ENCODE measurements at regions not wholly inside any gene's neighbourhood (a gene's known extent, or its start where the extent isn't known, plus 50 kb on each side); places are given as distances from the start of the nearest gene placed in this dataset.

DNA sequence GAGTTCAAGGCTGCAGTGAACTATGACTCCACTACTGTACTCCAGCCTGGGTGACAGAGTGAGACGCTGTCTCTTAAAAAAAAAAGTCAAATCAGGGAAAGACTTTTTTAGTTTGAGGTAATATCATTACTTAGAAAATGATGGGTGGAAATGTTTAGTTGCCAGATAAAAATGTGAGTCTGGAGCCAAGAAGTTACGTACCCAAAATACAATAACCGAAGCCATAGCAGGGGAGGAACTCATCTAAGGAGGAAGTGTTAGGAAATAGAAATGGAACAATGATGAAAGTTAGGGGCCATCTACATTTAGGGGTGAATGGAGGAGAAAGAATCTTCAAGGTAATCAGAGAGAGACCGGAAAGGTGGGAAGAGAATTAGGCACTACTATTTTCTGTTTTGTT is 98.8 kb downstream of the DACT1 start:
- Histone ChIP-seq H4K91ac (ENCODE audit: insufficient read length, low read depth, low read length) (no peak overlapping the region), H2AK5ac (ENCODE audit: insufficient read length, low read length) (no peak overlapping the region), H3K27me3 (ENCODE audit: insufficient read depth, low read length) (no peaks in the 10 kb centered on the region), H3K9ac (ENCODE audit: extremely low read depth, insufficient read length, low read length) (no peak overlapping the region), H3K4me2 (ENCODE audit: insufficient read depth, insufficient read length, low read length) (no peak overlapping the region), H3K9me3 (ENCODE audit: control insufficient read depth, low read depth, low read length) (no peaks in the 10 kb centered on the region), H3K23me2 (ENCODE audit: insufficient read length, low read depth, low read length, poor library complexity, severe bottlenecking) (no peaks in the 10 kb centered on the region), H3K4me1 (ENCODE audit: insufficient read depth, low read length) (no peaks in the 10 kb centered on the region), H3K14ac (ENCODE audit: insufficient read depth, low read length) (no peak overlapping the region), H2BK20ac (ENCODE audit: low read depth, low read length, poor library complexity, severe bottlenecking) (no peak overlapping the region), H4K20me1 (ENCODE audit: control insufficient read depth, insufficient read depth, insufficient read length) (no peaks in the 10 kb centered on the region), H2BK5ac (ENCODE audit: insufficient read length, low read length) (no peak overlapping the region), H2BK120ac (ENCODE audit: low read depth, low read length, poor library complexity, severe bottlenecking) (no peak overlapping the region), H2BK15ac (ENCODE audit: low read depth, low read length) (no peak overlapping the region), H2BK12ac (ENCODE audit: insufficient read length, low read depth, low read length) (no peak overlapping the region), H3K4ac (ENCODE audit: low read depth, low read length) (no peak overlapping the region), H4K8ac (replicated peaks; ENCODE audit: insufficient read length, low read depth, low read length) (no peak overlapping the region), H3K27ac (ENCODE audit: insufficient read length, low read depth, low read length) (no peak overlapping the region), H4K5ac (ENCODE audit: insufficient read length, low read depth, low read length) (no peak overlapping the region), H3K79me2 (ENCODE audit: insufficient read depth, low read length) (no peaks in the 10 kb centered on the region), H3T11ph (ENCODE audit: low read length) (no peak overlapping the region), H3K23ac (ENCODE audit: insufficient read length, low read depth, low read length) (no peak overlapping the region), H3K79me1 (ENCODE audit: insufficient read depth, low read depth, low read length, poor library complexity, severe bottlenecking) (no peaks in the 10 kb centered on the region), H3K18ac (ENCODE audit: insufficient read length, low read depth, low read length) (no peak overlapping the region), H2AFZ (ENCODE audit: low read length) (no peak overlapping the region), H3K56ac (ENCODE audit: insufficient read length, low read depth, low read length) (no peak overlapping the region)
- DNase-seq, result no peak
- Mint-ChIP-seq H3K4me3 (no peak overlapping the region), H3K27ac (no peak overlapping the region), H3K27me3 (ENCODE audit: low read depth) (no peaks in the 10 kb centered on the region), H3K36me3 (ENCODE audit: insufficient read depth in 1 of 3, low read depth in 3 of 3) (no peaks in the 10 kb centered on the region), H3K9me3 (no peaks in the 10 kb centered on the region), H3K4me1 (no peaks in the 10 kb centered on the region)
- no CpG with 5 or more reads among the region's 4 CpGs for WGBS (ENCODE audit: extremely low coverage, insufficient read length, low lambda C conversion rate)
- TF ChIP-seq, protein P1, sequence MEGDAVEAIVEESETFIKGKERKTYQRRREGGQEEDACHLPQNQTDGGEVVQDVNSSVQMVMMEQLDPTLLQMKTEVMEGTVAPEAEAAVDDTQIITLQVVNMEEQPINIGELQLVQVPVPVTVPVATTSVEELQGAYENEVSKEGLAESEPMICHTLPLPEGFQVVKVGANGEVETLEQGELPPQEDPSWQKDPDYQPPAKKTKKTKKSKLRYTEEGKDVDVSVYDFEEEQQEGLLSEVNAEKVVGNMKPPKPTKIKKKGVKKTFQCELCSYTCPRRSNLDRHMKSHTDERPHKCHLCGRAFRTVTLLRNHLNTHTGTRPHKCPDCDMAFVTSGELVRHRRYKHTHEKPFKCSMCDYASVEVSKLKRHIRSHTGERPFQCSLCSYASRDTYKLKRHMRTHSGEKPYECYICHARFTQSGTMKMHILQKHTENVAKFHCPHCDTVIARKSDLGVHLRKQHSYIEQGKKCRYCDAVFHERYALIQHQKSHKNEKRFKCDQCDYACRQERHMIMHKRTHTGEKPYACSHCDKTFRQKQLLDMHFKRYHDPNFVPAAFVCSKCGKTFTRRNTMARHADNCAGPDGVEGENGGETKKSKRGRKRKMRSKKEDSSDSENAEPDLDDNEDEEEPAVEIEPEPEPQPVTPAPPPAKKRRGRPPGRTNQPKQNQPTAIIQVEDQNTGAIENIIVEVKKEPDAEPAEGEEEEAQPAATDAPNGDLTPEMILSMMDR (conservative IDR thresholded peaks at IDR 0.05), result no peak
